ENCODE measurements at regions not wholly inside any gene's neighbourhood (a gene's known extent, or its start where the extent isn't known, plus 50 kb on each side); places are given as distances from the start of the nearest gene placed in this dataset.

- no peak for TF ChIP-seq RCOR1 (IDR thresholded peaks at IDR 0.05; ENCODE audit: borderline replicate concordance in 1 of 2, low read depth in 2 of 2, low read length in 2 of 2)
- no peak for TF ChIP-seq GMEB1 (CRISPR knock-in tag; IDR thresholded peaks at IDR 0.05)
- TF ChIP-seq BMI1 (IDR thresholded peaks at IDR 0.05; ENCODE audit: low read length) = no peak
- TF ChIP-seq MAFK (IDR thresholded peaks at IDR 0.05; ENCODE audit: low read length) = no peak
- TF ChIP-seq TCF7 (IDR thresholded peaks at IDR 0.05; ENCODE audit: borderline replicate concordance) = no peak
- no peak for TF ChIP-seq NR3C1 (CRISPR knock-in tag; IDR thresholded peaks at IDR 0.05)
- no peak for TF ChIP-seq NEUROD1 (IDR thresholded peaks at IDR 0.05; ENCODE audit: borderline replicate concordance, low read depth, low read length, partially characterized antibody)
- TF ChIP-seq FOSL1 (tag; conservative IDR thresholded peaks at IDR 0.05) = no peak
- TF ChIP-seq ZNF174 (CRISPR knock-in tag; IDR thresholded peaks at IDR 0.05) = no peak
- no peak for TF ChIP-seq NR2C1 (IDR thresholded peaks at IDR 0.05)
- TF ChIP-seq NR2C1 (tag; IDR thresholded peaks at IDR 0.05) = no peak
- TF ChIP-seq FOS (IDR thresholded peaks at IDR 0.05; ENCODE audit: extremely low read depth, insufficient read length) = no peak
- no peak for TF ChIP-seq ATF1 (CRISPR knock-in tag; IDR thresholded peaks at IDR 0.05)
- no peak for TF ChIP-seq ATF1 (tag; IDR thresholded peaks at IDR 0.05)
- TF ChIP-seq USF2 (CRISPR knock-in tag; IDR thresholded peaks at IDR 0.05) = no peak
These were observed 52.9 kb downstream of the GSC start for GRCh38 chr14:94716976-94717375.
